Stomach (tissue), 8 donors: ENCODE measurements at regions not wholly inside any gene's neighbourhood (a gene's known extent, or its start where the extent isn't known, plus 50 kb on each side); places are given as distances from the start of the nearest gene placed in this dataset.

Experiments used
- DNase-seq, 2 donors: peaks; one replicate each; pipeline versions ENCODE4 v3.0.0 to v3.0.0-alpha.2; 2013 to 2019
- H3K27ac ChIP-seq, 5 donors: fragments of 200-600 bp in 4 of 5; sonication (generic) in 4 of 5; one replicate each; pipeline ENCODE4 v1.5.1; 2013 to 2019; ENCODE audit warnings: mild to moderate bottlenecking in 1 of 5, moderate library complexity in 1 of 5
- H3K27me3 ChIP-seq, 3 donors: fragments of 200-600 bp; sonication (generic); one replicate each; pipeline ENCODE4 v1.5.1; 2017 to 2019; ENCODE audit warnings: mixed run types in 1 of 3
- H3K36me3 ChIP-seq, 4 donors: fragments of 200-600 bp; sonication (generic); 1 replicate in 3 of 4; 2 replicates in 1 of 4; pipeline ENCODE4 v1.5.1; 2016 to 2019
- H3K4me1 ChIP-seq, 4 donors: fragments of 200-600 bp; sonication (generic); one replicate each; pipeline ENCODE4 v1.5.1; 2016 to 2019
- H3K4me3 ChIP-seq, 4 donors: fragments of 200-600 bp; sonication (generic) in 3 of 4; one replicate each; pipeline ENCODE4 v1.5.1; 2016 to 2019; ENCODE audit warnings: mild to moderate bottlenecking in 1 of 4
- H3K9me3 ChIP-seq, 4 donors: fragments of 200-600 bp; sonication (generic); one replicate each; pipeline ENCODE4 v1.5.1; 2016 to 2019
- EP300 ChIP-seq: sonication (generic); formaldehyde crosslinking; IDR thresholded peaks from one replicate; pipeline ENCODE4 v1.6.1; 2017; ENCODE audit warnings: antibody characterized with exemption
- POLR2A ChIP-seq, 4 donors: fragments of 450-650 bp; IDR thresholded peaks; one replicate each; pipeline ENCODE4 v1.6.1; 2016; ENCODE audit warnings: antibody characterized with exemption in 4 of 4, control low read depth in 2 of 4, mild to moderate bottlenecking in 1 of 4, moderate library complexity in 1 of 4
- POLR2AphosphoS5 ChIP-seq, 3 donors: sonication (generic); formaldehyde crosslinking; IDR thresholded peaks; one replicate each; pipeline ENCODE4 v1.6.1; 2016; ENCODE audit warnings: antibody characterized with exemption in 3 of 3
- WGBS, 5 donors: extraction: QIAGEN DNeasy Blood & Tissue Kit in 3 of 5; methylation state at CpG; one replicate each; pipeline versions ENCODE4 v1.1.5 to v1.1.7; 2013 to 2018; 5-methylcytosine and 5-hydroxymethylcytosine counted together
- intact Hi-C: fragments of 100-400 bp; cut with DNase I; formaldehyde crosslinking; loops from one replicate; pipeline ENCODE4 v1.15.1; 2023; ENCODE audit warnings: low total_unique reads
- TF ChIP-seq, protein P1 (sequence below), 7 experiments: fragments of 450-650 bp in 4 of 7; fragments of 200-600 bp in 3 of 7; sonication (generic) in 3 of 7; IDR thresholded peaks; one replicate each; pipeline ENCODE4 v1.5.1; 2016 to 2019; ENCODE audit warnings: antibody characterized with exemption in 7 of 7, control low read depth in 2 of 7, mild to moderate bottlenecking in 1 of 7
- donor health status: healthy with polysubstance abuse.
- donor health status: Bipolar disorder and iron deficiency.
- donor health status: healthy.

- no peak overlapping the region for H3K4me3 ChIP-seq
- DNase-seq = no peak
- H3K36me3 ChIP-seq = no peaks in the 10 kb centered on the region
- TF ChIP-seq POLR2A (IDR thresholded peaks at IDR 0.05) = no peak
- TF ChIP-seq, protein P1, sequence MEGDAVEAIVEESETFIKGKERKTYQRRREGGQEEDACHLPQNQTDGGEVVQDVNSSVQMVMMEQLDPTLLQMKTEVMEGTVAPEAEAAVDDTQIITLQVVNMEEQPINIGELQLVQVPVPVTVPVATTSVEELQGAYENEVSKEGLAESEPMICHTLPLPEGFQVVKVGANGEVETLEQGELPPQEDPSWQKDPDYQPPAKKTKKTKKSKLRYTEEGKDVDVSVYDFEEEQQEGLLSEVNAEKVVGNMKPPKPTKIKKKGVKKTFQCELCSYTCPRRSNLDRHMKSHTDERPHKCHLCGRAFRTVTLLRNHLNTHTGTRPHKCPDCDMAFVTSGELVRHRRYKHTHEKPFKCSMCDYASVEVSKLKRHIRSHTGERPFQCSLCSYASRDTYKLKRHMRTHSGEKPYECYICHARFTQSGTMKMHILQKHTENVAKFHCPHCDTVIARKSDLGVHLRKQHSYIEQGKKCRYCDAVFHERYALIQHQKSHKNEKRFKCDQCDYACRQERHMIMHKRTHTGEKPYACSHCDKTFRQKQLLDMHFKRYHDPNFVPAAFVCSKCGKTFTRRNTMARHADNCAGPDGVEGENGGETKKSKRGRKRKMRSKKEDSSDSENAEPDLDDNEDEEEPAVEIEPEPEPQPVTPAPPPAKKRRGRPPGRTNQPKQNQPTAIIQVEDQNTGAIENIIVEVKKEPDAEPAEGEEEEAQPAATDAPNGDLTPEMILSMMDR (IDR thresholded peaks at IDR 0.05) = no peak
- no peak for TF ChIP-seq EP300
- no peak for TF ChIP-seq POLR2AphosphoS5 (IDR thresholded peaks at IDR 0.05)
- intact Hi-C loops = no loop called here
- no peaks in the 10 kb centered on the region for H3K9me3 ChIP-seq
- H3K27ac ChIP-seq = no peak overlapping the region
- H3K27me3 ChIP-seq = no peaks in the 10 kb centered on the region
- no peaks in the 10 kb centered on the region for H3K4me1 ChIP-seq
- WGBS, 5 donors = 69 to 88% (median 75%) methylated on average over 4 of the region's 4 CpGs
Observed at GRCh38 chr2:54406031-54406430, 50.1 kb upstream of the SPTBN1 start.
